ENCODE measurements at regions not wholly inside any gene's neighbourhood (a gene's known extent, or its start where the extent isn't known, plus 50 kb on each side); places are given as distances from the start of the nearest gene placed in this dataset.

DNA sequence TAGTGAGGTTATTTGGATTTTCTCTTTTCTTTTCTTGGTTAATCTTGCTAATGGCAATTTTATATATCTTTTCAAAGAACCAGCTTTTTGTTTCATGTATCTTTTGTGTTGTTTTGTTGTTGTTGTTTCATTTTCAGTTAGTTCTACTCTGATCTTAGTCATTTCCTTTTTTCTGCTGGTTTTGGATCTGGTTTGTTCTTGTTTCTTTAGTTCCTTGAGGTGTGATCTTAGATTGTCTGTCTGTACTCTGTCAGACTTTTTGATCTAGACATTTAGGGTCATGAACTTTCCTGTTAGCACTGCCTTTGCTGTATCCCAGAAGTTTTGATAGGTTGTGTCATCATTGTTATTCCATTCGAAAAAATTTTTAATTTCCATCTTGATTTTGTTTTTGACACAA, 399.7 kb downstream of the TLE1 start:
- TF ChIP-seq, protein P1, sequence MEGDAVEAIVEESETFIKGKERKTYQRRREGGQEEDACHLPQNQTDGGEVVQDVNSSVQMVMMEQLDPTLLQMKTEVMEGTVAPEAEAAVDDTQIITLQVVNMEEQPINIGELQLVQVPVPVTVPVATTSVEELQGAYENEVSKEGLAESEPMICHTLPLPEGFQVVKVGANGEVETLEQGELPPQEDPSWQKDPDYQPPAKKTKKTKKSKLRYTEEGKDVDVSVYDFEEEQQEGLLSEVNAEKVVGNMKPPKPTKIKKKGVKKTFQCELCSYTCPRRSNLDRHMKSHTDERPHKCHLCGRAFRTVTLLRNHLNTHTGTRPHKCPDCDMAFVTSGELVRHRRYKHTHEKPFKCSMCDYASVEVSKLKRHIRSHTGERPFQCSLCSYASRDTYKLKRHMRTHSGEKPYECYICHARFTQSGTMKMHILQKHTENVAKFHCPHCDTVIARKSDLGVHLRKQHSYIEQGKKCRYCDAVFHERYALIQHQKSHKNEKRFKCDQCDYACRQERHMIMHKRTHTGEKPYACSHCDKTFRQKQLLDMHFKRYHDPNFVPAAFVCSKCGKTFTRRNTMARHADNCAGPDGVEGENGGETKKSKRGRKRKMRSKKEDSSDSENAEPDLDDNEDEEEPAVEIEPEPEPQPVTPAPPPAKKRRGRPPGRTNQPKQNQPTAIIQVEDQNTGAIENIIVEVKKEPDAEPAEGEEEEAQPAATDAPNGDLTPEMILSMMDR (IDR thresholded peaks at IDR 0.05): no peak
- TF ChIP-seq POLR2AphosphoS5 (IDR thresholded peaks at IDR 0.05; ENCODE audit: low read depth, low read length) (no peak), SIN3A (IDR thresholded peaks at IDR 0.05; ENCODE audit: borderline replicate concordance, insufficient read depth, low read depth, low read length) (no peak)

All from Panc1 (cell line).